Hepatic stellate cell (primary cell): ENCODE measurements at regions not wholly inside any gene's neighbourhood (a gene's known extent, or its start where the extent isn't known, plus 50 kb on each side); places are given as distances from the start of the nearest gene placed in this dataset.

Source experiments
- DNase-seq: peaks from one replicate; pipeline ENCODE4 v3.0.0; 2011; ENCODE audit warnings: low spot score

- DNase-seq: no peak
These were observed 1697.2 kb upstream of the PCDH20 start for GRCh38 chr13:63112799-63113395.

GRCh38 chr13:63110466-63110865, 1694.8 kb upstream of the PCDH20 start:
- DNase-seq: no peak

- DNase-seq: no peak
These were observed 1691.7 kb upstream of the PCDH20 start for GRCh38 chr13:63107179-63107943.

- no peak for DNase-seq
These were observed 1679.1 kb upstream of the PCDH20 start for GRCh38 chr13:63094717-63095116.

- DNase-seq: no peak
These were observed 1678.3 kb upstream of the PCDH20 start for GRCh38 chr13:63093907-63094469.

GRCh38 chr13:63092456-63092855, 1676.8 kb upstream of the PCDH20 start:
- DNase-seq: no peak

GRCh38 chr13:63090524-63090923, 1674.9 kb upstream of the PCDH20 start:
- no peak for DNase-seq

GRCh38 chr13:63088226-63088625, 1672.6 kb upstream of the PCDH20 start:
- DNase-seq: no peak

GRCh38 chr13:63086286-63086685, 1670.6 kb upstream of the PCDH20 start:
- DNase-seq: no peak

GRCh38 chr13:63085851-63086250, 1670.2 kb upstream of the PCDH20 start:
- DNase-seq: no peak

- DNase-seq: no peak
These were observed 1665.9 kb upstream of the PCDH20 start for GRCh38 chr13:63081400-63082014.

- no peak for DNase-seq
These were observed 1659.5 kb upstream of the PCDH20 start for GRCh38 chr13:63075126-63075525.

GRCh38 chr13:63050287-63050686, 1634.6 kb upstream of the PCDH20 start:
- DNase-seq: no peak

- no peak for DNase-seq
These were observed 1633.0 kb upstream of the PCDH20 start for GRCh38 chr13:63048653-63049052.

- DNase-seq: no peak
These were observed 1629.1 kb upstream of the PCDH20 start for GRCh38 chr13:63044589-63045313.

- DNase-seq: no peak
These were observed 1627.0 kb upstream of the PCDH20 start for GRCh38 chr13:63042686-63043085.

- no peak for DNase-seq
These were observed 1626.2 kb upstream of the PCDH20 start for GRCh38 chr13:63041640-63042414.

- no peak for DNase-seq
These were observed 1610.7 kb upstream of the PCDH20 start for GRCh38 chr13:63026285-63026797.

GRCh38 chr13:63025741-63026140, 1610.1 kb upstream of the PCDH20 start:
- no peak for DNase-seq

- no peak for DNase-seq
These were observed 1608.8 kb upstream of the PCDH20 start for GRCh38 chr13:63024458-63024857.

GRCh38 chr13:63011996-63012395, 1596.3 kb upstream of the PCDH20 start:
- no peak for DNase-seq
